ENCODE measurements at regions not wholly inside any gene's neighbourhood (a gene's known extent, or its start where the extent isn't known, plus 50 kb on each side); places are given as distances from the start of the nearest gene placed in this dataset.

DNA sequence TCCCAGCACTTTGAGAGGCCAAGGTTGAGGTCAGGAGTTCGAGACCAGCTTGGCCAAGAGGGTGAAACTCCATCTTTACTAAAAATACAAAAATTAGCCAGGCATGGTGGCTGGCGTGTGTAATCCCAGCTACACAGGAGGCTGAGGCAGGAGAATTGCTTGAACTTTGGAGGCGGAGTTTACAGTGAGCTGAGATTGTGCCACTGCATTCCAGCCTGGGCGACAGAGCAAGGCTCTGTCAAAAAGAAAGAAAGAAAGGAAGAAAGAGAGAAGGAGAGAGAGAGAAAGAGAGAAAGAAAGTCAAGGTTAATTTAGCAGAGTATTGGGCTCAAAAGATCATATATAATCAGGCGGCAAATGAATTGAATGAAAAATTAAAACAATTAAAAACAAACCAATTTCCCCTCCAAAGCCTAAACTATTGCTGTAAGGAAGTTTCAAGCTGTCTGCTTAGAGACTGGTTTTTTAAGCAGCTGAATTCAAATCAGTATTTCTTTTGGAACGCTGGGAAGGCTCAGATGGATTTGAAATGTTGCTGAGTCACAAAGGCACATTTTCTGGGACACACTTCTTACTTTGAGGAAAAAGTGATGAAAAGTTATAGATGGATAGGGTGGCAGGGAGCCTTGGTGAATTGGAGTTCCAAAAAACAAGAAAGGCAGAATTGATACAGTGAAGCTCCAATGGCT, 81.3 kb upstream of the BHLHE40 start:
- no peak overlapping the region for H3K4me3 ChIP-seq (ENCODE audit: low read depth, low read length)
- TF ChIP-seq, protein P1, sequence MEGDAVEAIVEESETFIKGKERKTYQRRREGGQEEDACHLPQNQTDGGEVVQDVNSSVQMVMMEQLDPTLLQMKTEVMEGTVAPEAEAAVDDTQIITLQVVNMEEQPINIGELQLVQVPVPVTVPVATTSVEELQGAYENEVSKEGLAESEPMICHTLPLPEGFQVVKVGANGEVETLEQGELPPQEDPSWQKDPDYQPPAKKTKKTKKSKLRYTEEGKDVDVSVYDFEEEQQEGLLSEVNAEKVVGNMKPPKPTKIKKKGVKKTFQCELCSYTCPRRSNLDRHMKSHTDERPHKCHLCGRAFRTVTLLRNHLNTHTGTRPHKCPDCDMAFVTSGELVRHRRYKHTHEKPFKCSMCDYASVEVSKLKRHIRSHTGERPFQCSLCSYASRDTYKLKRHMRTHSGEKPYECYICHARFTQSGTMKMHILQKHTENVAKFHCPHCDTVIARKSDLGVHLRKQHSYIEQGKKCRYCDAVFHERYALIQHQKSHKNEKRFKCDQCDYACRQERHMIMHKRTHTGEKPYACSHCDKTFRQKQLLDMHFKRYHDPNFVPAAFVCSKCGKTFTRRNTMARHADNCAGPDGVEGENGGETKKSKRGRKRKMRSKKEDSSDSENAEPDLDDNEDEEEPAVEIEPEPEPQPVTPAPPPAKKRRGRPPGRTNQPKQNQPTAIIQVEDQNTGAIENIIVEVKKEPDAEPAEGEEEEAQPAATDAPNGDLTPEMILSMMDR (IDR thresholded peaks at IDR 0.05; ENCODE audit: control insufficient read depth, extremely low read depth, insufficient read depth), result no peak
- DNase-seq (ENCODE audit: low read depth), result no peak

DNA sequence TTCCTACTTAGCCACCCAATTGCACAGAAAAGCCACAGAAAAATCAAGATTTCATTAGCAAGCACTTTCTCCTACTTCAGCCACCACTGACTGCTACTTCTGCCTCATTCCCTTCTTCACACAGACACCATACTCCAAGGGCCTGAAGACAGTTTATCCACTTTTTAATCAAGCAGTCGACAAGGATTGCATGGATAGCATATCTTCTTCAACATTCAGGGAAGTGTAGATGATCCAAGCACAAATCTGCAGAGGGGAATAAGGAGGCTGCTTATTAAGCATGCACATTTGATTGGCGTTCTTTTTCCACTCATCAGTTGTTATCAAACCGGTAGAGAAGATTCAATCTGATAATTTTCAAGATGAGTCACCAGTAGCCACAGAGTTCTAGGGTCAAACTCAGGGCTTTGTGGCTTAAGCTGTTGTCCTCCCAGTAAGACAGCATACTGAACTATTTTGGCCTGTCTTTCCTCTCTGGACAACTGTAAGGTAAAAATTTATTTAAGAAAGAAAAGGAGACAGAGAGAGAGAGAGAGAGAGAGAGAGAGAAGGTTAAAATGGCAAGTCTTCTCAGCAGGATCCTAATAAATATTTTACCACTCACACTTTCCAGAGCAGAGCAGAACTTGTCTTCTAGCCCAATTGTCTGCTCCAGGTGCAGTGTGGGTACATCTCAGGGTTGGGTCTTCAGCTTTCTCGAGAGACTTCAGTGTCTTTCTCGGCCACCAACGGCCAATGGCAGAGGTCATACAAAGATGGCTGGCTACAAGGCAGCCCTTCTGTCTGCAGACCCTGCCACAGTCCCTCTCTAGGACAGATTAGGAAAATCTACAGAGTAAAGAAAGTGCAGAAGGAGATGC, 80.6 kb upstream of the BHLHE40 start:
- DNase-seq (ENCODE audit: low read depth), result no peak
- H3K4me3 ChIP-seq (ENCODE audit: low read depth, low read length), result no peak overlapping the region
- TF ChIP-seq, protein P1 (IDR thresholded peaks at IDR 0.05; ENCODE audit: control insufficient read depth, extremely low read depth, insufficient read depth), result no peak

DNA sequence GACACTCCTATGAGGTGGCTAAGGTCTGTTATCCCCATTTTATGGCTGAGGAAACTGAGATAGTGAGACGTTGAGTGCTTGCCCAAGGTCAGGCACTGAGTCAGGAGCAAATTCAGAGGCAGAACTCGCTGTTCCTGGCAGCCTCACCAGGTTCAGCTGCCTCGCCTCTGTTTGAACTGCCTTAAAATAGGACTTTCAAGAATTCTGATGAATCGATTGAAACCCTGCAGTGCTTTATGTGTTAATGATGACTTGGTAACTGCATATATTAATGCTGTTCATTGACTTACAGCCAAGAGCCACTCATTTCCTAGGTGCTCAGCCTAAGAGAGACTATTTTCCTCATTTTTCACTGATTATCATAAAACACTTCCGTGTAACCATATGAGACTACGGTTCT, 79.5 kb upstream of the BHLHE40 start:
- TF ChIP-seq, protein P1 (IDR thresholded peaks at IDR 0.05; ENCODE audit: control insufficient read depth, extremely low read depth, insufficient read depth), result no peak
- no peak overlapping the region for H3K4me3 ChIP-seq (ENCODE audit: low read depth, low read length)
- no peak for DNase-seq (ENCODE audit: low read depth)

DNA sequence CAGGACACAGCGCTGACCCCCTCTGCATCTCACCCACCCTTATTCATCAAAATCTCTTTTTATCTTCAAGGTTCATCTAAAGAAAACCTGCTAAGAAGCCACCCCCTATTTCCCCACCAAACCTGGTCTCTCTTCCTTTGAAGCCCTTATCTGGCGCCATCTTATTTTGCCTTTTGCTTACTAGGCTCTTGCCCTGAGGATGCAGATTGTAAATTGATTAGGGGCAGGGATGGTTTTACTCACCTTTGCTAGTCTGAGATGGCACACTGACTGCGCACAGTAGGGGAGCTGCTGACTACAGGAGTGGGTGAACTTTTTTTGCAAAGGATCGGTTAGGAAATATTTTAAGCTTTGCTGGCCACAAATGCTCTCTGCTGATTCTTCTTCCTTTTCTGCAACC, 78.9 kb upstream of the BHLHE40 start:
- TF ChIP-seq, protein P1 (IDR thresholded peaks at IDR 0.05; ENCODE audit: control insufficient read depth, extremely low read depth, insufficient read depth), result no peak
- no peak for DNase-seq (ENCODE audit: low read depth)
- no peak overlapping the region for H3K4me3 ChIP-seq (ENCODE audit: low read depth, low read length)

DNA sequence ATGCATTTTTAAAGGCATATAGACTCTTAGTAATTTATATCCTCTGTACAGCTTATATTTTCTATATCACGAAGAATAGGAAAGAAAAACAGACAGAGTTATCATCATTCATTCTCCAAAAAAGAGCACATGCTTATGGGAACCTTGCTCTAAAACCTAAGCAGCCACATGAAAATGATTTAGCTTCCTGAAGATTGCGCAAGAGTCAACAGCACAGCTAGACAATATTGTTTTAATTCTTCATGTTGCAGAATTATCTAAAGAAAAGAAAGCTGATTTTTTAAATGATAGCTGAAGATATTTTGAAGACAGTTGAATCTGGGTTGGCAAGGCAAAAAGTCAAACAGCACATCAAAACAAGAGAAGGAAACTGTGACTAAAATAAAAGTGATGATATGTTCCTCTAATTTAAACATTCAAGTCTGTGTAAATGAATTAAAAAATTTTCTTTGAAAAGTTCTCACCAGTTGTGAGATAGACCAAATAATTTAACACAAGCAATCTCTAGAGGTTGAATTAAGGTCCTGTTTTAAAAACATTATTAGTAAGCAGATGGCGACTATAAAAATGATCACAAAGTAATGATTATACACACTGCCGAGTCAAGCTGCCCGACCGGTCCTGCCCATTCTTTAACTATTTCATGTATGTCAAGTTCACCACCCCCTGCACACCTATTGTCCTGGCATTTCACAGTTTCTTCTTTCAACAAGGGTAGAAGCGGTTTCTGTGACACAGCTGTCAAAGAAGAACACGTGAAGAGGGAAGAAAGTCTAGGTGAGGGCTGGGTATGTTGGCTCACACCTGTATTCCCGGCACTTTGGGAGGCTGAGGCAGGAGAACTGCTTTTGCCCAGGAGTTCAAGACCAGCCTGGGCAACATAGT, 74.2 kb upstream of the BHLHE40 start:
- H3K4me3 ChIP-seq (ENCODE audit: low read depth, low read length), result 0 out of 2 replicates have a peak overlapping the region, but pooled peaks have one; percentile 9
- TF ChIP-seq, protein P1 (IDR thresholded peaks at IDR 0.05; ENCODE audit: control insufficient read depth, extremely low read depth, insufficient read depth), result no peak
- DNase-seq (ENCODE audit: low read depth), result peak; percentile 41

DNA sequence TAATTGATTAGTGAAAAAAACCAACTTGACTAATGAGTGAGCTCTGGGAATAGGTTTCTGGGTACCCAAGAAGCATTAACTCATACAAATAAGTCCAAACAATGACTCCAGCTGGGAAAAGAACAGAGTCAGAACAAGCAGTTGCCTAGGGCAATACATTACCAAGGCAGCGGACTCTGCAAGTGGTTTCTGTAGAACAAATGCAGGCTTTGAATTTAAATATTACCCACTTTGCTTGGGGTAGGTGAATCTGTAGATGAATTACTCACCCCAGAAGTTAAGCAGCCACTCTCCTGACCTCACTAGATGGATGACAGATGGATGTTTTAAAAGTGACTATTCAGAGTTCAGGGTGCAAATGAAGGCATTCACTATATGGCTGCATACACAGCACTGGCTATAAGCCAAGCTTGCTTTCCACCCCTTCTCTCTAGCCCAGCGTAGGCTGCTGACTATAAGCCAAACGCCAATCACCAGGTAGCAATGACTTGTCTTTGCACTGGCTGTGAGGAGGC, 73.1 kb upstream of the BHLHE40 start:
- no peak for DNase-seq (ENCODE audit: low read depth)

More for the DNA sequence above, 73.1 kb upstream of the BHLHE40 start:
- TF ChIP-seq, protein P1 (IDR thresholded peaks at IDR 0.05; ENCODE audit: control insufficient read depth, extremely low read depth, insufficient read depth), result no peak
- H3K4me3 ChIP-seq (ENCODE audit: low read depth, low read length), result no peak overlapping the region

Measured in LNCaP clone FGC (cell line).